ENCODE measurements at regions not wholly inside any gene's neighbourhood (a gene's known extent, or its start where the extent isn't known, plus 50 kb on each side); places are given as distances from the start of the nearest gene placed in this dataset.
A peak's percentile ranks its signal among the peaks of the same experiment; 100 is the strongest.

GRCh38 chr2:43127941-43128558, 98.4 kb downstream of the ZFP36L2 start:
- DNase-seq, result no peak

GRCh38 chr2:43127208-43127940, 99.0 kb downstream of the ZFP36L2 start:
- DNase-seq, result peak; percentile 99

- no peak for DNase-seq
Measured at GRCh38 chr2:43126817-43127207, 99.6 kb downstream of the ZFP36L2 start.

- DNase-seq, result no peak
Measured at GRCh38 chr2:43125090-43125998, 101.1 kb downstream of the ZFP36L2 start.

- no peak for DNase-seq
Measured at GRCh38 chr2:43124687-43125057, 101.7 kb downstream of the ZFP36L2 start.

GRCh38 chr2:43123981-43124686, 102.3 kb downstream of the ZFP36L2 start:
- DNase-seq, result no peak

- DNase-seq, result no peak
Measured at GRCh38 chr2:43123486-43123885, 102.9 kb downstream of the ZFP36L2 start.

GRCh38 chr2:43123028-43123427, 103.4 kb downstream of the ZFP36L2 start:
- DNase-seq, result no peak

GRCh38 chr2:43121580-43122314, 104.7 kb downstream of the ZFP36L2 start:
- DNase-seq, result no peak

GRCh38 chr2:43119303-43119702, 107.1 kb downstream of the ZFP36L2 start:
- DNase-seq, result no peak

GRCh38 chr2:43117521-43118143, 108.8 kb downstream of the ZFP36L2 start:
- DNase-seq, result no peak

- DNase-seq, result no peak
Measured at GRCh38 chr2:43116988-43117387, 109.4 kb downstream of the ZFP36L2 start.

GRCh38 chr2:43115881-43116280, 110.5 kb downstream of the ZFP36L2 start:
- no peak for DNase-seq

GRCh38 chr2:43114210-43114609, 112.2 kb downstream of the ZFP36L2 start:
- no peak for DNase-seq

- no peak for DNase-seq
Measured at GRCh38 chr2:43111788-43112554, 114.4 kb downstream of the ZFP36L2 start.

- DNase-seq, result no peak
Measured at GRCh38 chr2:43110442-43110871, 115.9 kb downstream of the ZFP36L2 start.

GRCh38 chr2:43109261-43109743, 117.1 kb downstream of the ZFP36L2 start:
- DNase-seq, result no peak

- no peak for DNase-seq
Measured at GRCh38 chr2:43107679-43108078, 118.7 kb downstream of the ZFP36L2 start.

- no peak for DNase-seq
Measured at GRCh38 chr2:43106559-43107527, 119.6 kb downstream of the ZFP36L2 start.
